ENCODE measurements at regions not wholly inside any gene's neighbourhood (a gene's known extent, or its start where the extent isn't known, plus 50 kb on each side); places are given as distances from the start of the nearest gene placed in this dataset.

DNA sequence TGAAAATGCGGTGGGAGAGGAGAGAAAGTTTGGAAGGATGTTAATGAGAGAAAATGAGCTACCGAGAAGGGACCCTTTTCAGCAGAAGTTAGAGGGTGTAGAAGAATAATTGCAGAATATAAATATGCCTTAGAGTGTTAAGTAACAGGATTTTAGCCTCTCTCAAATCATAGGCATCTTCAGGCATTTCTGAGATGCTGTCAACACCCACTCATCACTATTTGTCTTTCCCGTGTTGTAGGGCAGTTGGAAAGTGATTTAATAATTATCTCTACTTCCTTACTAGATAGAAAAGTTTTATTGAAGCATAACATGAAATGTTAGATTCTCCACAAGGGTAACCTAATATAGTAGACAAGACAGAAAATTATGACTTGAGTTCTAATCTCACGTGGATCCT lies 96.4 kb upstream of the RGS4 start:
- no peak for TF ChIP-seq EP300 (IDR thresholded peaks at IDR 0.05; ENCODE audit: borderline replicate concordance)
- no peak for TF ChIP-seq FOXM1 (IDR thresholded peaks at IDR 0.05; ENCODE audit: borderline replicate concordance, low read depth)
- TF ChIP-seq CREB1 (IDR thresholded peaks at IDR 0.05; ENCODE audit: low read depth): no peak
- no peak for TF ChIP-seq NFIC (IDR thresholded peaks at IDR 0.05)
- TF ChIP-seq CEBPB (IDR thresholded peaks at IDR 0.05): no peak
- TF ChIP-seq, protein P1, sequence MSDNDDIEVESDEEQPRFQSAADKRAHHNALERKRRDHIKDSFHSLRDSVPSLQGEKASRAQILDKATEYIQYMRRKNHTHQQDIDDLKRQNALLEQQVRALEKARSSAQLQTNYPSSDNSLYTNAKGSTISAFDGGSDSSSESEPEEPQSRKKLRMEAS (IDR thresholded peaks at IDR 0.05): no peak
- no peak for TF ChIP-seq TEAD4 (IDR thresholded peaks at IDR 0.05)
- TF ChIP-seq ZBTB7A (IDR thresholded peaks at IDR 0.05; ENCODE audit: low read depth): no peak

DNA sequence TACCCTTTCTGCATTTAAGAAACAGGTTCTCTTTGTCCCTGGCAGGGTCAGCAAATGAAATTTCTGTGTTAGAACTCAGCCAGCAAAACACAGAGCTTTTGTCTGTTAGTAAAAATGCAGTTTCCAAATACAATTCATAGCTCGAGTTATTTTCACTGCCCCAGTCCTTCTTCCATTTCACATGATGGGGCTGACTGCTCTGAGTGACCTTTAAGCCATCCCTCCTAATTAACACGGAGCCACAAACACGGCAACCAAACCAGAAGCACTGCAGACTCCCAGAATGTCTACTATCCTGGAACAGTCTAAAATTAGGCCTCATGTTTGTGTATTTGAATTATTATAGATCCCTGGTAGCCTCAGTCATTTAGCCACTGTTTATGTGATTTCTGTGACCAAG lies 99.1 kb upstream of the RGS4 start:
- TF ChIP-seq EGR1 (IDR thresholded peaks at IDR 0.05): no peak
- no peak for TF ChIP-seq ZBTB7A (IDR thresholded peaks at IDR 0.05; ENCODE audit: low read depth)
- TF ChIP-seq CEBPB (IDR thresholded peaks at IDR 0.05): no peak
- TF ChIP-seq RAD21 (IDR thresholded peaks at IDR 0.05; ENCODE audit: low read depth): no peak
- no peak for TF ChIP-seq TAF1 (IDR thresholded peaks at IDR 0.05; ENCODE audit: low read depth)
- no peak for TF ChIP-seq TCF12 (IDR thresholded peaks at IDR 0.05; ENCODE audit: low read depth)
- TF ChIP-seq, protein P2, sequence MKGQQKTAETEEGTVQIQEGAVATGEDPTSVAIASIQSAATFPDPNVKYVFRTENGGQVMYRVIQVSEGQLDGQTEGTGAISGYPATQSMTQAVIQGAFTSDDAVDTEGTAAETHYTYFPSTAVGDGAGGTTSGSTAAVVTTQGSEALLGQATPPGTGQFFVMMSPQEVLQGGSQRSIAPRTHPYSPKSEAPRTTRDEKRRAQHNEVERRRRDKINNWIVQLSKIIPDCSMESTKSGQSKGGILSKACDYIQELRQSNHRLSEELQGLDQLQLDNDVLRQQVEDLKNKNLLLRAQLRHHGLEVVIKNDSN (IDR thresholded peaks at IDR 0.05): no peak
- TF ChIP-seq, protein P1 (IDR thresholded peaks at IDR 0.05): no peak
- TF ChIP-seq EP300 (IDR thresholded peaks at IDR 0.05; ENCODE audit: borderline replicate concordance): no peak
- TF ChIP-seq NFIC (IDR thresholded peaks at IDR 0.05): no peak
- no peak for TF ChIP-seq CREB1 (IDR thresholded peaks at IDR 0.05; ENCODE audit: low read depth)
- no peak for TF ChIP-seq FOXM1 (IDR thresholded peaks at IDR 0.05; ENCODE audit: borderline replicate concordance, low read depth)
- no peak for TF ChIP-seq TEAD4 (IDR thresholded peaks at IDR 0.05)
- TF ChIP-seq YY1 (IDR thresholded peaks at IDR 0.05; ENCODE audit: low read depth): no peak
- no peak for TF ChIP-seq REST (IDR thresholded peaks at IDR 0.05; ENCODE audit: low read depth)

DNA sequence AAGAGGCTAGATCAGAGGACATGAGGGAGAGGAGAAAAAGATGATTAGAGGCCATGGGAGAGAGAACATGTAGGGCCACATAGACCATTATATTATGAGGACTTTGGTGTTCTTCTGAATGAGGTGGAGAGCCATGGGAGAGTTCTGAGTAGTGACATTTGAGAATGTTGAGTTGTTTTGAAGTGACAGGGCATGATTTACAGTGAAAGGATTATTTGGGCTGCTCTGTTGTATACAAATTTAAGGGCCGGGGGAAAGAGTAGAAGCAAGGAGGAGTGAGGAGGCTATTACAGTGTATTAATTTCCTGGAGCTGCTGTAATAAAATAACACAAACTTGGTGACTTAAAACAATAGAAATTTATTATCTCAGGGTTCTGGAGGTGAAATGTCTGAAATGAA lies 102.5 kb upstream of the RGS4 start:
- TF ChIP-seq CEBPB (IDR thresholded peaks at IDR 0.05) (no peak), EGR1 (IDR thresholded peaks at IDR 0.05) (no peak), FOXM1 (IDR thresholded peaks at IDR 0.05; ENCODE audit: borderline replicate concordance, low read depth) (no peak), ZBTB7A (IDR thresholded peaks at IDR 0.05; ENCODE audit: low read depth) (no peak), TAF1 (IDR thresholded peaks at IDR 0.05; ENCODE audit: low read depth) (no peak), CREB1 (IDR thresholded peaks at IDR 0.05; ENCODE audit: low read depth) (no peak), YY1 (IDR thresholded peaks at IDR 0.05; ENCODE audit: low read depth) (no peak), TEAD4 (IDR thresholded peaks at IDR 0.05) (no peak), RAD21 (IDR thresholded peaks at IDR 0.05; ENCODE audit: low read depth) (no peak)
- TF ChIP-seq, protein P2 (IDR thresholded peaks at IDR 0.05): no peak
- TF ChIP-seq, protein P1 (IDR thresholded peaks at IDR 0.05): no peak

GRCh38 chr1:162964901-162965300 lies 103.9 kb upstream of the CCDC190 start:
- no peak for TF ChIP-seq TCF12 (IDR thresholded peaks at IDR 0.05; ENCODE audit: low read depth)
- no peak for TF ChIP-seq FOXM1 (IDR thresholded peaks at IDR 0.05; ENCODE audit: borderline replicate concordance, low read depth)
- TF ChIP-seq YY1 (IDR thresholded peaks at IDR 0.05; ENCODE audit: low read depth): no peak
- TF ChIP-seq REST (IDR thresholded peaks at IDR 0.05; ENCODE audit: low read depth): no peak
- no peak for TF ChIP-seq CEBPB (IDR thresholded peaks at IDR 0.05)
- TF ChIP-seq RAD21 (IDR thresholded peaks at IDR 0.05; ENCODE audit: low read depth): no peak
- no peak for TF ChIP-seq CREB1 (IDR thresholded peaks at IDR 0.05; ENCODE audit: low read depth)

DNA sequence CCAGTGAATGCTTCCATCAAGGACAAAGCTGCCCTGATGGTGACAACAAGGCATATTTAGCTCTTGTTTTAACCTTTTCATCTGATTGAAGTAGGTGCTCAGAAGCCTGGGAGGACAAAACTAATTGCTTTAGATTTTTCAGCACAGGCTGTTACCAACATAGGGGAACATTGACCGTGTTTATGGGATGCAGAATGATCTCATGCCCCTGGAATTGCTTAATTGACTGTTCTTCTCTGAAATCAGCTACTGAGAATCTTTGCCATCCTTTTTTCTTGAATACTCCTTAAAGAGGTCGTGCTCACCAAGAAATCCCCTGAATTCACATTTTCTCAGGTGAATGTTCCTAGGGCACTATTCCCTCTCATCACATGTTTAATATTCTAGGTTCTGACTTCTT lies 95.9 kb upstream of the CCDC190 start:
- TF ChIP-seq, protein P2 (IDR thresholded peaks at IDR 0.05): no peak
- TF ChIP-seq REST (IDR thresholded peaks at IDR 0.05; ENCODE audit: low read depth) (no peak), RAD21 (IDR thresholded peaks at IDR 0.05; ENCODE audit: low read depth) (no peak), ZBTB7A (IDR thresholded peaks at IDR 0.05; ENCODE audit: low read depth) (no peak), YY1 (IDR thresholded peaks at IDR 0.05; ENCODE audit: low read depth) (no peak), EP300 (IDR thresholded peaks at IDR 0.05; ENCODE audit: borderline replicate concordance) (no peak), TCF12 (IDR thresholded peaks at IDR 0.05; ENCODE audit: low read depth) (no peak), CEBPB (IDR thresholded peaks at IDR 0.05) (no peak)
